HG02642 (cell line): ENCODE measurements at regions not wholly inside any gene's neighbourhood (a gene's known extent, or its start where the extent isn't known, plus 50 kb on each side); places are given as distances from the start of the nearest gene placed in this dataset.
"Not testable (repeated sequence)": the region's sequence is repeated elsewhere in the genome, so short reads cannot be mapped to it uniquely, and the experiment has no call there.

Experiments
- ATAC-seq: cut with Tn5 transposase; IDR thresholded peaks from one replicate; pipeline ENCODE4 v1.9.1; 2021; ENCODE audit warnings: mild to moderate bottlenecking; ENCODE audit not compliant: unreplicated experiment, poor library complexity

DNA sequence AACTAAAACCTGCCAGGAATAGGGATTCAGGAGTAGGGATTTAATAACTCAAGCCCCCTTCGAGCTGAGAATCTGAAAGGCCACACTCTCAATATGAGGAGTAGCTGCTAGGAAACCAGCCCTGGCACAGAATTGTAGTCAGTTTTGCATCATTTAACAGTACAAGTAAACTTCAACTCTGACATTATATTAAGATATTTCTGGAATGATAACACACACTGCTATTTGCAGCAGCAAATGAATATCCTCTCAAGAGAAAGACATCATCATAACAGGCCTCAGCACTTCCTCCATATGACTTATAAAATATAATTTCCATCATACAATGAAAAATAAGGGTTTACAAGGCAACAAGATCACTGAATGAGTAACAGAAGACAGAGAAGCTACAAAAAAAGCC, 138.2 kb upstream of the RFX3 start:
- no peak for ATAC-seq

DNA sequence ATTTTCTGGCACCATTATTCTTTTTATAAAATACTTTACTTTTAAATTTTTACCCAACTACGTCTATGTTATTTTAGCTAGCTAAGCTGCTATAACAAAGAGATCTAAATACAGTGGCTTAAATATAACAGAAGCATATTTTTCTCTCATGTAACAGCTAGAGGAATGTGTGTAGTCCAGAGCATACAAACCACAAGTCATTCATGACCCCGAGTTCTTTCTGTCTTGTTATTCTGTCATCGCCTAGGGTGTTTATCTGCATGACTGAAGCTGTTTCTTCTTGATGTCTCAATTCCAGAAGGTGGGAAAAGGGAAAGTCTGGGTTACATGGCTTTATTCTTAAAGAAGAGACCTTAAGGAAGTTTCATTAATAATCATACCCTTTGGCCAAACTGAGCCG, 136.9 kb upstream of the RFX3 start:
- no peak for ATAC-seq

DNA sequence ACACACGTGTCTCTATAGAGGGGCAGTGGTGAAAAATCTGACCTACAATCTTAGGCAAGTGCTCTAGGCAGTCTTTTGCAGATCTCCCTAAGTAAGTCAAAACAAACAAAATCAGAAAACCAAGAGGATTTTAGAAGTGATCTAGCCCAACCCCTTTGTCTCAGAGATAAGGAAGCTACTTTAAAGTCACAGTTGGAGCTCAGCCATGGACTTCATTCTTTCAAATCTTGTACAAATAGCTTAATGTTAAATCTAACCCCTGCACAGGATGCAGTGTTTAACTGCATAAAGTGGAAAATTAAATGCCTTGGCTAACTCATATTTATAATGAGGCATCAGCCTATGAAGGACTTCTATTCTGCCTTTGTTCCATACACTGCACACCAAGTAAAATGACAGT, 135.1 kb upstream of the RFX3 start:
- ATAC-seq, result no peak

DNA sequence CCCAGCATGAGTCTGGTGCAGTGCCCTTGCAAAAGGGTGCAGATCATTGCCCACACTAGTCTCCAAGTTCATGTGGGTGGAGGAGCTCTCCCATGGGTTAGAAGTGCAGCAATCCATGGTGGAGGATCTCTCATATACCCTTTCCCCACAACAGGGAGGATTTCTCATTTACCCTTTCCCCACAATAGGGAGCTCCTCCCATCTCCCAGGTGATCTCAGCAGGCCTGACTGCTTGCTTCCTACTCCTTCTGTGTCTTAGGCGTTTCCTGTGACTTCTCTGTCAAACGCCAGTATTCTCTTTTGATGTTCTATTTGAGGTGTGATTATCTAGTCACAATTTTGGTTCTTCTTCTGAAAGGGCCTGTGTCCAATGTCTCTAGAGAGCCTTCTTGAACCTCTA, 133.8 kb upstream of the RFX3 start:
- no peak for ATAC-seq

- ATAC-seq, result no peak
Observed at GRCh38 chr9:3658964-3659363, 133.2 kb upstream of the RFX3 start.

GRCh38 chr9:3656224-3656623, 130.4 kb upstream of the RFX3 start:
- no peak for ATAC-seq

DNA sequence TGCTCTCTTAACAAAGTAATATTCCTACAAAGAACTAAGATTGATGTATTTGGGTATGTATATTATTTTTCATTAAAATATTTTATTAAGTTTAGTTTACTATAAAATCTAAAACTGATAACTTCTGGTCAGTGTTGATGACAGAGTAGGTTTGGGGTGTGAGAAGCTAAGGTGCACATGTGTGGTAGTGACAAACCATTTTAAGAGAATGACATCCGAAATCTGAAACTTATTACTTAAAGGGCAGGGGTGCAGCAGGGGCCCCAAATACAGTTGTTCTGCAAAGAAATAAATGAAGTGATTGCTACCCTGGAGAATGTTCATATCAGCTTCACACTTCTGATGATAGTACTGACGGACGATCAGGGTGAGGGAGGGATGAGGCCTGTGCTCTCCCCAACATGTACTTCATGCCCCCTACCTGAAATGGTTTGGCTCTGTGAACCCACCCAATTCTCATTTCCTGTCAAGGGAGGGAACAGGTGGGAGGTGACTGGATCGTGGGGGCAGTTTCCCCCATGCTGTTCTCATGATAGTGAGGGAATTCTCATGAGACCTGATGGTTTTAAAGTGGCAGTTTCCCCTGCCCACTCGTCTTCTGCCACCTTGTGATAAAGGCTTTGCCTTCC, 125.3 kb upstream of the RFX3 start:
- no peak for ATAC-seq

- no peak for ATAC-seq
Observed at GRCh38 chr9:3648722-3649246, 123.0 kb upstream of the RFX3 start.

DNA sequence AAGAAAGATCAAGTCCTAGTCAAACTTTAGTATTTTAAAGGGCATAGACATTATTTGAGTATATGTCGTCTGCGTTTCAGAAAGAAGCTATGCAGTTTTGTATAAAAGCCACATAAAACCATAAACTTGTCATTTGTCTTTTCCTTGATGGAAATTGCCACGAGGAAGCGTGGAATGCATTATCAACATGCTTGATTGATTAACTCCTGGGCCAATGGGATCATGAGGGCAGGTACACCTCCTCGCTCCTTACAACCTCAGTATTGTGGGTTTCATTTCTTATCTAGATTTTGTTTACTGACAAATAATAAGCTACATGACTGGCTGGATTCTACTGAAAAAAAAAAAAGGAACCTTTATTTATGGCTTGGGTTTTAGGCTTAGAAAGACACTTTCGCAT, 122.5 kb upstream of the RFX3 start:
- no peak for ATAC-seq

GRCh38 chr9:3647652-3648051, 121.9 kb upstream of the RFX3 start:
- no peak for ATAC-seq

DNA sequence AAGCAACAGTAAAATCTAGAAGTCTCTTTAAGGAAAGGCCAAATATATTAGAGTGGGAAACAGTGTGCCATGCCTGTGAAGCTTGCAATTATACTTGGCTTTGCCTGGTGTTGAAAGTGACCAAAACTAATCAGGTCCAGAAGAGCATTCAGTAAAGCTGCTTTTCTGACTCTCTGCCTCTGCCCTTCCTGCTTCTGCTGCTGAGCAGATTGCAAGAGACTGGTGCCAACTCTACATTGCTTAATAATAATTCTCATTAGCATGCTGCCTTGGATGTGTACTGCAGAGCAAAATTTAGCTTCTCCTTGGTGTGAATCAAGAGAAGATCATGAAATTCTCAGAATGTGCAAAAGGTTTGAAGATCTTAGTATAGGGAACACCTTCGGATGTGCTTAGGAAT, 120.4 kb upstream of the RFX3 start:
- ATAC-seq, result no peak

DNA sequence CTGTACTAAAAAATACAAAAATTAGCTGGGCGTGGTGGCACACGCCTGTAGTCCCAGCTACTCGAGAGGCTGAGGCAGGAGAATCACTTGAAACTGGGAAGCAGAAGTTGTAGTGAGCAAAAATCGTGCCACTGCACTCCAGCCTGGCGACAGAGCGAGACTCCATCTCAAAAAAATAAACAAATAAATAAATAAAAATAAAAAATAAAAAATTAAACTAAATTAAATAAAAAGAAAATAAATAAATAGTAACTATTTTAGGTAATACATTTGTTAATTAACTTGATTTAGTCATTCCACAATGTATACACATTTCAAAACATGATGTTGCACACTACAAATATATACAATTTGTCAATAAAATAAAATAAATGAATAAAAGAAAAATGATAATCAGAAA, 116.3 kb upstream of the RFX3 start:
- not testable (repeated sequence) for ATAC-seq

DNA sequence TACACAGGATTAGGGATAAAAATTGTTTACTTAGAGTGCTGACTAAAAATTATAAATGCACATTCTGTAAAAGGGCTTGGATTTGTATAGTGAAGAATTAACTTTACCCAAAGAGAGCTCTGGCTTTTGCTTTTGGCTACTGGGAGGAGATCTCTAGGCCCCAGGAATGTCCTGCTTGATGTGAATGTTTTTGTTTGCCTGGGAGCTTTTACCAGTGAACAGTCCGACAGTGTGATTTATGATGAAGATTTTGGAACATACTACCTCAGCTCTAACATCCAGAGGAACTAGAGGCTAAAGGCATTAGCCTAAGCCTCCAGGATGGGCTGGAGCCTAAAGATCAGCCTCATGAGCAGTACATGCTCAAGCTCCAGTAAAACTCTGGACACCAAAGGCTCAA, 103.7 kb upstream of the RFX3 start:
- no peak for ATAC-seq

DNA sequence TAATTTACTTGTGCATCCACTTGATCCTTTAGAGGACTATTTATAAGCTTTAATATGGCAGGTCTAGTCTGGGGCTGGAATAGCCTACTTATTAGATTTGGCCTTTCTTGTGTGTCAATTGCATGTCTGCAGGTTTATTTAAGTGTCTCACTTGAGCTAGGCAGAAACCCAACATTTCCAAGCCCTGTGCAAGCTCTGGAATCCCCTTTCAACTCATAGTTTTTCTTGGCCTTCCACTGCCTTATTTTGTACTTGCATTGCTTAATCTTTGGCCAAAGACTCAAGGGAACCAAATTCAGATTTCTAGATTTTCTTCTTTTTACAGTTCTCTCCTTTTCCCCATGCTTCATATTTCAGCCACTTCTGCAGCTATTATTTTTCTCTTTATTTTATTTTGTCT, 102.4 kb upstream of the RFX3 start:
- no peak for ATAC-seq

DNA sequence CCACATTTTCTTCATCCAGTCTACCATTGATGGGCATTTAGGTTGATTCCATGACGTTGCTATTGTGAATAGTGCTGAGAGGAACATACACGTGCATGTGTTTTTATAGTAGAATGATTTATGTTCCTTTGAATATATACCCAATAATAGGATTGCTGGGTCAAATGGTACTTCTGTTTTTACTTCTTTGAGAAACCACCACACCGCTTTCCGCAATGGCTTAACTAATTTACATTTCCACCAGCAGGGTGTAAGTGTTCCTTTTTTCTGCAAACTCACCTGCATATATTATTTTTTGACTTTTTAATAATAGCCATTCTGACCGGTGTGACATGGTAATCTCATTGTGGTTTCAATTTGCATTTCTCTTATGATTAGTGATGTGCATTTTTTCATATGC, 82.2 kb upstream of the RFX3 start:
- peak; percentile 88 for ATAC-seq

DNA sequence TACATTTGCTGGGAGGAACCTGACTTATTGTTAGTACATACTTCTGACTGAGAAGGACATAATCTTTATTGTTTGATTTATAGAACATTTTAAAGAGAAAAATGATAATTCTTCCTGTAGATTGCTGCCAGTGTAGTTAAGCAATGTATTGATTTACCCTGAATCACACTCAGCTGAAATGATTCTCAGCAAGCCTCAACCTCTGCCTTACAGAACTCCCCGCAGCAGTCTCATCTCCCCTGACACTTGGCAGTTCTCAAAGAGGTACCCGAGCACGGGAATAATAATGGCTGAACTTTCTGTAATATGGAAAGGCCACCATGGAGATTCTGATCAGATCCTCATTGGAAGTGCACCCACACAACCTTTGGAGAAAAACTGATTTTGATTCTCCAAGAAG, 74.9 kb upstream of the RFX3 start:
- no peak for ATAC-seq

DNA sequence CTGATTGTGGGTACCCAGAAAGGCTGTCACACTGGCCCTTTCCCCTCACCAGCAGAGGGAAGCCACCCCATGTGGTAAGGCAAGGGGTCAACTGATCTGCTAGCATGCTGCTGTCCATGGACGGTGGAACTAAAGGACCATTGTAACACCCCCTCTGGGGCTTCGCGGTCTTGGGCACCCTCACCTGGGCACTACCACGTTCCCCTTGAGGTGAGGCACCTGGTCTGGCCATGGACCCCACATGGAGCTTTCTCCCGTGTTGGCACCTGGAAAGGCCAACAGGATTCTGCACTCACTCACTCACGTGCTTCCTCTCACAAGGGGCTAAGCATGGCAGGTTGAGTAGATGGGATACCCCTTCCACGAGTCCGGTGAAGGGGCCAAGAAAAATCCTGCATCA, 72.0 kb upstream of the RFX3 start:
- no peak for ATAC-seq

- ATAC-seq, result no peak
Observed at GRCh38 chr9:3586066-3586465, 60.3 kb upstream of the RFX3 start.

DNA sequence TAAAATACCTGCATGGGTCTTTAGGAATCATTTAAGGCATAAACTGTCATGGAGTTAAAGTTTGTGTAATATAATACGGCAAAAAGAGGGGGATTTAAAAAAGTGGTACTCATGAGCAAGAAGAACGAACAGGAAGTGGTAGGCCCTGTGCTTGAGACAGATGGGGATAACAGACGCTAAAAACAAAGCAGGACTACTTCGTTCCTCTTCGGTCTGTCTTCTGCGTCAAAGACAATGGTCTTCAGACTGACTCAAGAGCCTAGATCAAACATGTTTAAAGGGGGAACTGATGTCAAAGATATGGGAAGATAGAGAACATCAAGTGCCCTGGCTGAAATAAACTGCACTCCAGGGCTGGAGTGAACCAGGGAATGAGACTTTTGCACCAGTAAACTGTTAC, 59.8 kb upstream of the RFX3 start:
- ATAC-seq, result no peak

- ATAC-seq, result no peak
Observed at GRCh38 chr9:3578786-3579185, 53.0 kb upstream of the RFX3 start.

DNA sequence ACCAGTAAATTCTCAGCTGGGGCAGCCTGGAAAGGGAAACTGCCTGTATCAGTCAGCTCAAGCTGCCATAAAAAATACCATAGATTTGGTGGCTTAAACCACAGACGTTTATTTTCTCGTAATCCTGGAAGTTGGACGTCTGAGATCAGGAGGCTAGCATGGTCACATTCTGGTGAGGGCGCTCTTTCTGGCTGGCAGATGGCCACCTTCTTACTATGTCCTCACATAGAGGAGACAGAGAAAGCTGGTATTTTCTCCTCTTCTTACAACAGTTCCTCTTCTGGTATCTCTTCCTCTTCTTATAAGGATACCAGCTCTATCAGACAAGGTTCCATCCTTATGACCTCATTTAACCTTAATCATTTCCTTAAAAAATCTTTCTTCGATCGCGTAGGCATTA, 50.5 kb upstream of the RFX3 start:
- ATAC-seq, result no peak

DNA sequence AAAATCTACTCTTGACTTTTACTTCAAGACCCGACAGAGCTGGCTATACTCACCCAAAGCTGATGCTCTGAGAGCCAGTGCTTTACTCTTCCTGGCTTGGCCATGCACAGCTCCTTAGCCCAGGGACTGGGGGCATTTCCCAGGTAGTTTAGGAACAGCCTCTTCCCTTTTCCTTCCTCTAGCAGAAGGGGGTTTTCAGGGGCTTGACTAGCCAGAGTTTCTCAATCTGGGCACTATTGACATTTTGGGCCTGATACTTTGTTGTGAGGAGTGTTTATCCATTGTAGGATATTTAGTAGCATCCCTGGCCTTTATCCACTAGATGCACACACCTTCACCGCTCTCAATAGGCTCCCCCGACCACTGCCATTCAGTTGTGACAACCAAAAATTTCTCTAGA, 50.0 kb upstream of the RFX3 start:
- ATAC-seq, result no peak
